ENCODE measurements at regions not wholly inside any gene's neighbourhood (a gene's known extent, or its start where the extent isn't known, plus 50 kb on each side); places are given as distances from the start of the nearest gene placed in this dataset.
"Not testable (repeated sequence)": the region's sequence is repeated elsewhere in the genome, so short reads cannot be mapped to it uniquely, and the experiment has no call there.

GRCh38 chr7:76898807-76899206, 133.4 kb downstream of the SPDYE17 start:
- H3K9me3 ChIP-seq; intact Hi-C loops (cut with DNase I); H3K4me1 ChIP-seq; H3K36me3 ChIP-seq; H3K4me3 ChIP-seq; H3K27ac ChIP-seq; DNase-seq (ENCODE audit: low spot score in 2 of 2); H3K27me3 ChIP-seq: not testable (repeated sequence)

GRCh38 chr7:76897007-76897406, 135.2 kb downstream of the SPDYE17 start:
- H3K27ac ChIP-seq; H3K4me1 ChIP-seq; H3K9me3 ChIP-seq; intact Hi-C loops (cut with DNase I); H3K36me3 ChIP-seq; H3K27me3 ChIP-seq; H3K4me3 ChIP-seq; DNase-seq (ENCODE audit: low spot score in 2 of 2): not testable (repeated sequence)

GRCh38 chr7:76895696-76896095, 136.5 kb downstream of the SPDYE17 start:
- H3K27ac ChIP-seq; intact Hi-C loops (cut with DNase I); H3K4me3 ChIP-seq; H3K36me3 ChIP-seq; DNase-seq (ENCODE audit: low spot score in 2 of 2); H3K9me3 ChIP-seq; H3K4me1 ChIP-seq; H3K27me3 ChIP-seq: not testable (repeated sequence)

GRCh38 chr7:76891771-76892170, 140.4 kb downstream of the SPDYE17 start:
- H3K4me3 ChIP-seq; H3K27ac ChIP-seq; H3K27me3 ChIP-seq; DNase-seq (ENCODE audit: low spot score in 2 of 2); intact Hi-C loops (cut with DNase I); H3K9me3 ChIP-seq; H3K4me1 ChIP-seq; H3K36me3 ChIP-seq: not testable (repeated sequence)

DNA sequence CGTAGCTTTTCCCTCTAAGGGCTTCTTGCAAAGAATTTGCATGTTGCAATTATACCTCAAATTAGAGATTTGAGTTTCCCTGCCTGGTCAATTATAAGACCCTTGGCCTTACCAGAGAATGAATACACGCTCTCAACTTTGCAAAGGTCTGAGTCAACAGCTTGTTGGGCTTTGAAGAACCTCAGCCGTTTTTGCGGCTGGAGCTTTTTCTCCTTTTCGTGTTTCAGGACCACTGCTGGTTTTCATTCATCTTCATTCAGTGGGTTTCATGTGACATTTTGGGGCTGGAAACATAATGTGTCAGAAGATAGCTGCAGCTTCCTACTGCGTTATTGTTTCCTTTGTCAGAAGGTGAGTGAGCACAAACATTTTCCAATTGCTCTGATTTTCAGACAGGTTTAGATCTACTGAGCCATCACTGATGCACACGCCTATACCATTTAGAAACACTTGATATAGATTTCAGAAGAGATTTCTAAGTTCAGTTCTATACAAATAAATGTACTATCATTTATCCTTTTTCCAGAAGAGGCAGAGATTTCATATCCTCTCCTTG, 152.3 kb downstream of the SPDYE17 start:
- intact Hi-C loops (cut with DNase I); H3K9me3 ChIP-seq; H3K4me3 ChIP-seq; H3K36me3 ChIP-seq; H3K4me1 ChIP-seq; DNase-seq (ENCODE audit: low spot score in 2 of 2); H3K27ac ChIP-seq; H3K27me3 ChIP-seq: not testable (repeated sequence)

DNA sequence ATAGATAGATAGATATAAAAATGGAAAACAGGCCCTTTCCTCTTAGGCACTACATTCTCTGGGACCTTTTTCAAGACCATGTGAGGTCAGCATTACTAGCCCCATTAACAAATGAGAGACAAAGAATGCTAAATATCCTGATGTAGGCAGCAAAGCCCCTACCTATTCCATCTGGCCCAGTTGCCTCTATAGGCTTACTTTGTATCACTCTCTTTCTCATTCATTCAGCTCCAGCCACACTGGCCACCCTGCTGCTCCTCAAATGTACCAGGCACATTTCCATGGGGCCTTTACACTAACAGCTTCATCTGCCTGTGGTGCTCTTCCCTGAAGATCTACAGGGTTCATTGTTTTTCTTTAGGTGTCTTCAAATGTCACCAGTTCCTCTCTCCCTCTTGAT, 156.4 kb downstream of the SPDYE17 start:
- H3K4me3 ChIP-seq; H3K4me1 ChIP-seq; H3K9me3 ChIP-seq; H3K27ac ChIP-seq; intact Hi-C loops (cut with DNase I); H3K27me3 ChIP-seq; DNase-seq (ENCODE audit: low spot score in 2 of 2); H3K36me3 ChIP-seq: not testable (repeated sequence)

DNA sequence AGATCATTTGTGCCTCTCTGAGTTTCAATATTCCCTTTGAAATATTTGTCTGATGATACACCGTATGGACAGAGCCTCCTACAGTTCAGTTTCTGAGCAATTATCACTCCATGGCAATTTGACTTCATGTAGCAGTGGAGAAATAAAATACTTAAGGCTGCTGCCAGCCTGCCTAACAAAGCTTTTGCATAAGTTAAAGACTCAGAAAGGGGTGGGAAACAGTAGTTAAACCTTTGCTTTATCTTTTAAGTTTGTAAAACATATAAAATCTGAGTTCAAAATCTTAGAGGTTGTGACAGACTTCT, 161.7 kb downstream of the SPDYE17 start:
- DNase-seq (ENCODE audit: low spot score in 2 of 2); H3K27me3 ChIP-seq; H3K4me3 ChIP-seq; H3K4me1 ChIP-seq; H3K36me3 ChIP-seq; H3K9me3 ChIP-seq; H3K27ac ChIP-seq; intact Hi-C loops (cut with DNase I): not testable (repeated sequence)

DNA sequence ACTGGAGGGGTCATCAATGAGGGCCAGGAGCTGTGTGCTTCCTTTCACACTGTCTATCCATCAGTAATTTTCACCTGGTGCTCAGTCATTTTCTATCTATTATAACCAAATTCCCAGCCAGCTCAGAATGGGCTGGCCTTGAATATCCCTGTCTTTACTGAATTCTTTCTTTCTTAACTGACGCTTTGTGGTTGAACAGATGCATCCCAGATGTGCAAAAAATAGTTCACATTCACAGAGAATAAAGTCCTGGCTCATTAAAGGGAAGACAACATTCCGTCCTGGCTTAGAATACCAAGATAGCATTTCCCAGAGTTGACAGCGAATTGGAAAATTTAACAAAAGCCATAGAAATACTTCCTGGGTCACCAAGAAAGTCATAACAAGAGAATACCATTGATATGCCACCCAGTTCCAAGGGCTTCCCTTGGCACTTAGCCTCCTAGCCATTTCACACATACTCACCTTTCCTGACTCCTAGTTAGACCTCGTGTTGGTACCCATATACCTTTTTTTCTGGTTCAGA, 164.7 kb downstream of the SPDYE17 start:
- H3K36me3 ChIP-seq; H3K4me3 ChIP-seq; H3K9me3 ChIP-seq; H3K4me1 ChIP-seq; DNase-seq (ENCODE audit: low spot score in 2 of 2); H3K27me3 ChIP-seq; intact Hi-C loops (cut with DNase I); H3K27ac ChIP-seq: not testable (repeated sequence)

DNA sequence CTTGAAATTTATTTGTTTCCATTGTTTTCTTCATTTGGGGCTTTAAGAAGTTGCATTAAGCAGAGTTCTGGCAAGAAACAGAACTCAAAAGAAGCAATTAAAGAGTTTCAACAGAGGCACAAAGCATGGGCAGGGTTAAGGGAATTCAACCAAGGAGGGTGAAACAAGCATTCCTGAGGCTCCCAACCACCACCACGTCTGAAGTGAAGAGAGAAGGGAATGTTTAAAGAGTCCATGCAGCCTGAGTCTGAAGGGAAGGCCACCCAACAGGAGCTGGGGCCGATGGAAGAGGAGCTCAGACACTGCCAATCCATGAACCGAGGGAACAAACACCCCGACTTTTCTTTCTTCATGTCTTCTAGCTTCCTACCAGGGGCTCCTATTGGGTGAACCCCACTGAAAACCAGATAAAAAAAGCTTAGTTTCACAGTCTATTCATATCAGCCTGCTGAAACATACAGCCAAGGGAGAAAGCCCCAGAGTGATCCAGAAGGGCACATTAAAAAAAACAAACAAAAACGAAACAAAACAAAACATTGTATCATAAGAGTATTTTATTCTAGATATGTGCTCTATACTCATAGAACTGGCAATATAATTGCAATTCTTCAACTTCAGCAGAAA, 168.9 kb downstream of the SPDYE17 start:
- H3K27ac ChIP-seq; H3K36me3 ChIP-seq; H3K4me3 ChIP-seq; DNase-seq (ENCODE audit: low spot score in 2 of 2); H3K27me3 ChIP-seq; intact Hi-C loops (cut with DNase I); H3K4me1 ChIP-seq; H3K9me3 ChIP-seq: not testable (repeated sequence)

DNA sequence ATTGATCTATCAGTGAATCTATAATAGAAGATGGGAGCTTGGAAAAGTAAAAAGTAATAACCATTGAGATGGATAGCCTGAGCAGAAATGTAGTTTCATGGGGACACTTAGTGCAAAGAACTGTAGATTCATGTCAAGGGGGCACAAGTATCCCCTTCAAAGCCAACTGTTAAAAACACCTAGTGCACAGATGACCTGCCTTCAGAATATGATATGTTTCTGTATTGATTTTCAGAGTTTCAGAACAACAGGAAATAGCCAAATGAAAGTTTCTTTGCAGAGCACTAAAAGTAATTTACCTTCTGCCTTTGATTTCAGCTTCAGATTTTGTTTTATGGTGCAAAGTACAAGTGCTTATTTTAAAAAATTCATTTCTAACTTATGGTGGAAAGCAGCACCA, 169.9 kb downstream of the SPDYE17 start:
- H3K4me3 ChIP-seq; DNase-seq (ENCODE audit: low spot score in 2 of 2); H3K9me3 ChIP-seq; H3K27ac ChIP-seq; H3K27me3 ChIP-seq; H3K36me3 ChIP-seq; intact Hi-C loops (cut with DNase I); H3K4me1 ChIP-seq: not testable (repeated sequence)

DNA sequence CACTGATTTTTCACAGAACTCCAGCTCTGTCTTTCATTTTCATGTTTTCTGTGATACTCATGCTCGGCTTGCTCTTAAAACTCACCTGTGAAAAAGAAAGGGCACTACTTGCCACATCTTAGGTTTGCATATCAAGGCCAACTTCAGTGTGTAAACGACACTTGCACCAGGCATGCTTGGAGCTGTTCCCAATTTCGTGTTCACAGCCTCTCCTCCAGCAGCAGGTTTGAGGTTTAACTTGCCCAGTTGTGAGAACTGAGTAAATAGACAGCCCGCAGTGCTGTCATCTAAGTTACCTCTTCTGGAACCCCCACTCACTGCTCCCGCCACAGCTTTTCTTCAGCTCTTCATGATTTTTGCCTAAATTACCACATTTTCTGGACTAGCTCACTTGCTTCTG, 172.2 kb downstream of the SPDYE17 start:
- H3K4me3 ChIP-seq; H3K27me3 ChIP-seq; H3K36me3 ChIP-seq; H3K9me3 ChIP-seq; H3K27ac ChIP-seq; H3K4me1 ChIP-seq; DNase-seq (ENCODE audit: low spot score in 2 of 2); intact Hi-C loops (cut with DNase I): not testable (repeated sequence)

GRCh38 chr7:76854631-76855030, 177.5 kb downstream of the SPDYE17 start:
- H3K4me1 ChIP-seq; H3K4me3 ChIP-seq; H3K36me3 ChIP-seq; H3K27me3 ChIP-seq; H3K9me3 ChIP-seq; intact Hi-C loops (cut with DNase I); DNase-seq (ENCODE audit: low spot score in 2 of 2); H3K27ac ChIP-seq: not testable (repeated sequence)

DNA sequence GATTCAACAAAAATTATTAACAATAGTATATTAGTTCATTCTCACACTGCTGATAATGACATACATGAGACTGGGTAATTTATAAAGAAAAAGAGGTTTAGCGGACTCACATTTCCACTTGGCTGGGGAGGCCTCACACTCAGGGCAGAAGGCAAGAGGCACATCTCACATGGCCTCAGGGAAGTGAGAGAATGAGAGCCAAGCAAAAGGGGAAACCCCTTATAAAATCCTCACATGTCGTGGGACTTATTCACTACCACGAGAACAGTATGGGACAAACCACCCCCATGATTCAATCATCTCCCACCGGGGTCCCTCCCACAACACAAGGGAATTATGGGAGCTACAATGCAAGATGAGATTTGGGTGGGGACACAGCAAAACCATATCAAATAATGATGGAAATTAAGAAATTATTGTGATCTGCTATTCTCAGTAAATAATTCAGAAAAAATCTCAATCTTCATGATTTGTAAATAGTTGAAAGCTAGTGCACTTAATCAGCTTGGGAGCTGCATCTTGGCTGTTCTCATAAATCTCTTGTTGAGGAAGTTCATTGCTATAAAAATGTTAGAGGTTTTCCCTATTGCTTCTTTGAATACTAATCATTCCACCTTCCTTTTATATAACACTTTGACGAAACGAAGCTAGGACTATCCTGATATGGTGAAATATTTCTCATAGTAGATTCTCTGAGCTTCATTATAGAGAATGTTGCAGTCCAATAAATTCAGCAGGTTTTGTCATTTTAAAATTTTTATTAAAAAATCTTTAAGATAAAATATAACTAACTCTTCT, 179.2 kb downstream of the SPDYE17 start:
- H3K36me3 ChIP-seq; DNase-seq (ENCODE audit: low spot score in 2 of 2); H3K4me3 ChIP-seq; H3K9me3 ChIP-seq; H3K27me3 ChIP-seq; H3K27ac ChIP-seq; intact Hi-C loops (cut with DNase I); H3K4me1 ChIP-seq: not testable (repeated sequence)

DNA sequence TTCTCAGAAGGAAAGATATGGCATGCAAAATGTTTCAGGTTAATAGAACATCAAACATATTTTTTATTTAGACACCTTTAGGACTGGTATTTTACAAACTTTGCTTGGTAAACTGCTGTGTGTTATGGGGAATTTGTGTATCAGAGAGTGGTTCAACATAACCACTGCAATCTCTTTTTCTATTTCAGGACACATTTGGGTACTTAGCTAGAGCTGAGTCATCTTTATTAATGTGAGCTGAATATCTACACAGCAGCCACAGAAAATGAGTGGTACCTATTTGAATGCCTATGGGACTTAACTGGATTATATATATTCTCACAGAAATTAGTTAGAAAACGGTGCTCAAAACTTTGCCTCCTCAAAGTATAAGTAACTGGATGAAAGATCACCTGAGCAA, 179.8 kb downstream of the SPDYE17 start:
- intact Hi-C loops (cut with DNase I), result not testable (repeated sequence)

More for the DNA sequence above, 179.8 kb downstream of the SPDYE17 start:
- not testable (repeated sequence) for H3K4me1 ChIP-seq; H3K4me3 ChIP-seq; H3K27ac ChIP-seq; H3K36me3 ChIP-seq; H3K9me3 ChIP-seq; DNase-seq (ENCODE audit: low spot score in 2 of 2); H3K27me3 ChIP-seq

Measured in ascending aorta (tissue), 2 donors.